Activated B cell treated with CpG ODN at 0.5 μM for 24 hours (primary cell): ENCODE measurements at regions not wholly inside any gene's neighbourhood (a gene's known extent, or its start where the extent isn't known, plus 50 kb on each side); places are given as distances from the start of the nearest gene placed in this dataset.

ENCODE experiments used
- ATAC-seq: fragments of 200-7000 bp; cut with Tn5 transposase; one replicate; pipeline ENCODE4 v1.10.0; 2021; ENCODE audit warnings: low read depth, mild to moderate bottlenecking, moderate library complexity
- CTCF ChIA-PET: fragments of 350-600 bp; sonication (Branson Sonifier 250); formaldehyde crosslinking; loops from one replicate; lab custom pipeline; 2021; ENCODE audit warnings: antibody characterized with exemption; lab: Charles Lee
- POLR2A ChIA-PET: fragments of 350-600 bp; sonication (Branson Sonifier 250); formaldehyde crosslinking; loops from one replicate; lab custom pipeline; 2021; ENCODE audit warnings: antibody characterized with exemption; lab: Charles Lee
- DNase-seq: peaks from one replicate; pipeline ENCODE4 v3.0.0; 2022
- H3K27ac Mint-ChIP-seq: one replicate; pipeline ENCODE4 v1.8.0; 2020; ENCODE audit warnings: mixed read lengths
- H3K27me3 Mint-ChIP-seq: one replicate; pipeline ENCODE4 v1.8.0; 2021; ENCODE audit warnings: mixed read lengths
- H3K36me3 Mint-ChIP-seq: one replicate; pipeline ENCODE4 v1.8.0; 2021; ENCODE audit warnings: low read depth, mixed read lengths
- H3K4me1 Mint-ChIP-seq: one replicate; pipeline ENCODE4 v1.8.0; 2021; ENCODE audit warnings: mixed read lengths
- H3K4me3 Mint-ChIP-seq: one replicate; pipeline ENCODE4 v1.8.0; 2020; ENCODE audit warnings: mild to moderate bottlenecking, mixed read lengths
- H3K9me3 Mint-ChIP-seq: one replicate; pipeline ENCODE4 v1.8.0; 2020; ENCODE audit warnings: mixed read lengths
- intact Hi-C: fragments of 100-400 bp; cut with micrococcal nuclease; formaldehyde crosslinking; loops from one replicate; pipeline ENCODE4 v1.15.1; 2024
- TF ChIP-seq, protein P1 (sequence below): fragments of 200-600 bp; IDR thresholded peaks from one replicate; pipeline ENCODE4 v1.8.0; 2022; ENCODE audit warnings: antibody characterized with exemption, mild to moderate bottlenecking

GRCh38 chr20:40603057-40603651, 85.9 kb downstream of the MAFB start:
- peaks cover 5% of the 10 kb centered on the region for H3K27me3 Mint-ChIP-seq
- no peaks in the 10 kb centered on the region for H3K4me1 Mint-ChIP-seq
- no peaks in the 10 kb centered on the region for H3K36me3 Mint-ChIP-seq
- H3K27ac Mint-ChIP-seq = no peak overlapping the region
- TF ChIP-seq, protein P1, sequence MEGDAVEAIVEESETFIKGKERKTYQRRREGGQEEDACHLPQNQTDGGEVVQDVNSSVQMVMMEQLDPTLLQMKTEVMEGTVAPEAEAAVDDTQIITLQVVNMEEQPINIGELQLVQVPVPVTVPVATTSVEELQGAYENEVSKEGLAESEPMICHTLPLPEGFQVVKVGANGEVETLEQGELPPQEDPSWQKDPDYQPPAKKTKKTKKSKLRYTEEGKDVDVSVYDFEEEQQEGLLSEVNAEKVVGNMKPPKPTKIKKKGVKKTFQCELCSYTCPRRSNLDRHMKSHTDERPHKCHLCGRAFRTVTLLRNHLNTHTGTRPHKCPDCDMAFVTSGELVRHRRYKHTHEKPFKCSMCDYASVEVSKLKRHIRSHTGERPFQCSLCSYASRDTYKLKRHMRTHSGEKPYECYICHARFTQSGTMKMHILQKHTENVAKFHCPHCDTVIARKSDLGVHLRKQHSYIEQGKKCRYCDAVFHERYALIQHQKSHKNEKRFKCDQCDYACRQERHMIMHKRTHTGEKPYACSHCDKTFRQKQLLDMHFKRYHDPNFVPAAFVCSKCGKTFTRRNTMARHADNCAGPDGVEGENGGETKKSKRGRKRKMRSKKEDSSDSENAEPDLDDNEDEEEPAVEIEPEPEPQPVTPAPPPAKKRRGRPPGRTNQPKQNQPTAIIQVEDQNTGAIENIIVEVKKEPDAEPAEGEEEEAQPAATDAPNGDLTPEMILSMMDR = no peak
- POLR2A ChIA-PET = no interaction called here
- CTCF ChIA-PET = no interaction called here
- H3K9me3 Mint-ChIP-seq = peaks cover 13% of the 10 kb centered on the region
- H3K4me3 Mint-ChIP-seq = no peak overlapping the region
- intact Hi-C loops = no loop called here
- DNase-seq (no peak), ATAC-seq (no peak)

GRCh38 chr20:40602381-40602780, 86.7 kb downstream of the MAFB start:
- Mint-ChIP-seq H3K27me3 (peaks cover 6% of the 10 kb centered on the region), H3K4me1 (no peaks in the 10 kb centered on the region), H3K4me3 (no peak overlapping the region), H3K27ac (no peak overlapping the region), H3K36me3 (no peaks in the 10 kb centered on the region), H3K9me3 (peaks cover 13% of the 10 kb centered on the region)
- intact Hi-C loops = no loop called here
- CTCF ChIA-PET = no interaction called here
- POLR2A ChIA-PET = no interaction called here
- DNase-seq (no peak), ATAC-seq (no peak)
- TF ChIP-seq, protein P1 = no peak

GRCh38 chr20:40600441-40601219, 88.4 kb downstream of the MAFB start:
- ATAC-seq (no peak), DNase-seq (no peak)
- Mint-ChIP-seq H3K4me1 (no peaks in the 10 kb centered on the region), H3K27ac (no peak overlapping the region), H3K27me3 (peaks cover 9% of the 10 kb centered on the region), H3K4me3 (no peak overlapping the region), H3K9me3 (peaks cover 13% of the 10 kb centered on the region), H3K36me3 (no peaks in the 10 kb centered on the region)
- ChIA-PET POLR2A (no interaction called here), CTCF (no interaction called here)
- TF ChIP-seq, protein P1 = no peak
- intact Hi-C loops = no loop called here

DNA sequence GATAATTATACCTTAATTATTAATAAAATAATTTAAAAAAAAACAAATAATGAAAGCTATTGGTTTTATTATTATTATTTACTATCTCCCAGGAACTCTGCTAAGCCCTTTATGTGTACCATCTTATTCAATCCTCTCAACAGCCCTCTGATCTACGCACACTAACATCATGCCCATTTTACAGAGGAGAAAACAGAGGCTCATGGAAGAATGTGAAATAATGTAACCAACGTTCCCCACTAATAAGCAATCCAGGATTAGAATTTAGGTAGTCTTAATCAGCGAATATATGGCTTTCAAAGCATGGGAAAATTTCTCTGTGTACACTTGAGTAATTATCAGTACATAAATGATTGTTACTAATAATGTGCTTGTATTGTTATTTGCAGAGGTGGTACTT, 89.0 kb downstream of the MAFB start:
- H3K27me3 Mint-ChIP-seq = peaks cover 12% of the 10 kb centered on the region
- H3K36me3 Mint-ChIP-seq = no peaks in the 10 kb centered on the region
- TF ChIP-seq, protein P1 = no peak
- ATAC-seq = no peak
- no peak overlapping the region for H3K27ac Mint-ChIP-seq
- intact Hi-C loops = no loop called here
- H3K4me3 Mint-ChIP-seq = no peak overlapping the region
- no peak for DNase-seq
- H3K9me3 Mint-ChIP-seq = peaks cover 13% of the 10 kb centered on the region
- ChIA-PET CTCF (no interaction called here), POLR2A (no interaction called here)
- H3K4me1 Mint-ChIP-seq = no peaks in the 10 kb centered on the region

DNA sequence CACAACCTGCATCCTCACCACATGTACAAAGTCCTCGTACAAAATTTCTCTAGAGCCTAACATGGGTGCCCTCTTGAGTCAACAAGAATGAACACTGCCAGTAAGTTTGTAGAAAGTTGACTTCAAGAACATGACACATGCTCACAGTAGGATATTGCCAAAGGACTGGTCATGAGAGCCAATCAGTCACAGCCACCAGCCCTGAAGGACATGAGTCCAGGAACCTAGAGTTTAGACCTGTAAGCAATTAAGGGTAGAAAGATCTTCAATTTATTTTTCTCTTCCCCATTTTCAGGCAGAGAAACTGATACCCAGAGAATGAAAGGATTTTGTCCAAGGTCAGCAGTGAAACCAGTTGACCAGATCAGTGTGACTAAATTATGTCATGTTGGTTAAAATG, 96.1 kb downstream of the MAFB start:
- CTCF ChIA-PET = no interaction called here

More for the DNA sequence above, 96.1 kb downstream of the MAFB start:
- Mint-ChIP-seq H3K4me1 (no peaks in the 10 kb centered on the region), H3K27ac (no peak overlapping the region), H3K36me3 (no peaks in the 10 kb centered on the region), H3K9me3 (no peaks in the 10 kb centered on the region), H3K4me3 (no peak overlapping the region), H3K27me3 (peaks cover 37% of the 10 kb centered on the region)
- POLR2A ChIA-PET = no interaction called here
- no peak for ATAC-seq
- no peak for DNase-seq
- intact Hi-C loops = no loop called here
- TF ChIP-seq, protein P1 = no peak
